DOHH2 (cell line): ENCODE measurements at regions not wholly inside any gene's neighbourhood (a gene's known extent, or its start where the extent isn't known, plus 50 kb on each side); places are given as distances from the start of the nearest gene placed in this dataset.

Source experiments
- CTCF ChIP-seq: fragments of 200-600 bp; sonication (generic); IDR thresholded peaks from one replicate; pipeline ENCODE4 v1.5.1; 2014; ENCODE audit warnings: antibody characterized with exemption, mild to moderate bottlenecking, low read depth, low read length; ENCODE audit not compliant: poor library complexity, severe bottlenecking
- EZH2phosphoT487 ChIP-seq: fragments of 200-600 bp; sonication (generic); IDR thresholded peaks from 2 replicates; pipeline ENCODE4 v1.6.1; 2017; ENCODE audit warnings: borderline replicate concordance, mild to moderate bottlenecking, antibody characterized with exemption, low read length, moderate library complexity, mixed read lengths

- no peak for TF ChIP-seq CTCF
- TF ChIP-seq EZH2phosphoT487, result no peak
Observed at GRCh38 chr5:9785751-9786150, 155.6 kb upstream of the TAS2R1 start.
